Posterior cingulate gyrus (tissue), 11 donors: ENCODE measurements at regions not wholly inside any gene's neighbourhood (a gene's known extent, or its start where the extent isn't known, plus 50 kb on each side); places are given as distances from the start of the nearest gene placed in this dataset.

Experiments used
- DNase-seq, 10 donors: peaks; one replicate each; pipeline versions ENCODE4 v3.0.0 to v3.0.0-alpha.2; 2020 to 2021; ENCODE audit warnings: mixed read lengths in 3 of 10
- intact Hi-C: fragments of 100-400 bp; cut with DNase I; formaldehyde crosslinking; loops from one replicate; pipeline ENCODE4 v1.15.1; 2023

GRCh38 chr15:72967397-72967796 is 84.9 kb upstream of the NEO1 start:
- DNase-seq, result no peak
- intact Hi-C loops, result no loop called here

GRCh38 chr15:72966641-72967040 is 85.6 kb upstream of the NEO1 start:
- intact Hi-C loops, result no loop called here
- no peak for DNase-seq

GRCh38 chr15:72965671-72966070 is 86.6 kb upstream of the NEO1 start:
- no peak for DNase-seq
- intact Hi-C loops, result no loop called here

GRCh38 chr15:72964542-72964941 is 87.7 kb upstream of the NEO1 start:
- DNase-seq, result no peak
- intact Hi-C loops, result no loop called here

GRCh38 chr15:72964135-72964534 is 88.1 kb upstream of the NEO1 start:
- intact Hi-C loops, result no loop called here
- no peak for DNase-seq

- intact Hi-C loops, result no loop called here
- DNase-seq, result no peak
Measured at GRCh38 chr15:72962054-72962702, 90.1 kb upstream of the NEO1 start.

- intact Hi-C loops, result no loop called here
- DNase-seq, result no peak
Measured at GRCh38 chr15:72961346-72961745, 90.9 kb upstream of the NEO1 start.

GRCh38 chr15:72958634-72959033 is 93.6 kb upstream of the NEO1 start:
- intact Hi-C loops, result no loop called here
- no peak for DNase-seq

GRCh38 chr15:72953306-72953705 is 99.0 kb upstream of the NEO1 start:
- no peak for DNase-seq
- intact Hi-C loops, result no loop called here

GRCh38 chr15:72952151-72952550 is 100.1 kb upstream of the NEO1 start:
- DNase-seq, result no peak
- intact Hi-C loops, result no loop called here

- DNase-seq, result no peak
- intact Hi-C loops, result no loop called here
Measured at GRCh38 chr15:72948662-72949061, 103.6 kb upstream of the NEO1 start.

- no peak for DNase-seq
- intact Hi-C loops, result no loop called here
Measured at GRCh38 chr15:72947709-72948108, 104.6 kb upstream of the NEO1 start.

- DNase-seq, result no peak
- intact Hi-C loops, result no loop called here
Measured at GRCh38 chr15:72944565-72944964, 107.7 kb upstream of the NEO1 start.

GRCh38 chr15:72940229-72940622 is 112.0 kb upstream of the NEO1 start:
- no peak for DNase-seq
- intact Hi-C loops, result no loop called here

- intact Hi-C loops, result no loop called here
Measured at GRCh38 chr15:72939514-72940228, 112.6 kb upstream of the NEO1 start.

GRCh38 chr15:72936691-72937679 is 115.3 kb upstream of the NEO1 start:
- intact Hi-C loops, result no loop called here
- DNase-seq, result no peak

More at GRCh38 chr15:72939514-72940228, 112.6 kb upstream of the NEO1 start:
- DNase-seq, result peak in 1 of 10 donors; percentile 13

- DNase-seq, result no peak
- intact Hi-C loops, result no loop called here
Measured at GRCh38 chr15:72936237-72936636, 116.0 kb upstream of the NEO1 start.

- no peak for DNase-seq
- intact Hi-C loops, result no loop called here
Measured at GRCh38 chr15:72935521-72935920, 116.7 kb upstream of the NEO1 start.

- no peak for DNase-seq
Measured at GRCh38 chr15:72934921-72935320, 117.3 kb upstream of the NEO1 start.

GRCh38 chr15:72933976-72934375 is 118.3 kb upstream of the NEO1 start:
- DNase-seq, result no peak
- intact Hi-C loops, result no loop called here

More at GRCh38 chr15:72934921-72935320, 117.3 kb upstream of the NEO1 start:
- intact Hi-C loops, result no loop called here

GRCh38 chr15:72932472-72932871 is 119.8 kb upstream of the NEO1 start:
- peak in 1 of 10 donors; percentile 27 for DNase-seq
- intact Hi-C loops, result no loop called here
